Activated CD4-positive, alpha-beta T cell treated with anti-CD3 and anti-CD28 coated beads, Interleukin-2, amount 10 ng/mL, durations not matched to agents 24 days and 14 days (primary cell): ENCODE measurements at regions not wholly inside any gene's neighbourhood (a gene's known extent, or its start where the extent isn't known, plus 50 kb on each side); places are given as distances from the start of the nearest gene placed in this dataset.
"Not testable (repeated sequence)": the region's sequence is repeated elsewhere in the genome, so short reads cannot be mapped to it uniquely, and the experiment has no call there.

Source experiments
- DNase-seq: peaks from one replicate; pipeline ENCODE4 v3.0.0; 2022
- H3K27ac Mint-ChIP-seq: one replicate; pipeline ENCODE4 v1.8.0; 2022; ENCODE audit warnings: mild to moderate bottlenecking, mixed read lengths
- H3K27me3 Mint-ChIP-seq: one replicate; pipeline ENCODE4 v1.8.0; 2022; ENCODE audit warnings: mixed read lengths
- H3K36me3 Mint-ChIP-seq: one replicate; pipeline ENCODE4 v1.8.0; 2022; ENCODE audit warnings: low read depth, mild to moderate bottlenecking, mixed read lengths
- H3K4me1 Mint-ChIP-seq: one replicate; pipeline ENCODE4 v1.8.0; 2021; ENCODE audit warnings: mixed read lengths
- H3K4me3 Mint-ChIP-seq: one replicate; pipeline ENCODE4 v1.8.0; 2022; ENCODE audit warnings: mild to moderate bottlenecking, moderate library complexity, mixed read lengths
- H3K9me3 Mint-ChIP-seq: one replicate; pipeline ENCODE4 v1.8.0; 2021; ENCODE audit warnings: mixed read lengths
- intact Hi-C: fragments of 100-400 bp; cut with micrococcal nuclease; formaldehyde crosslinking; loops from one replicate; pipeline ENCODE4 v1.15.1; 2023

- H3K27me3 Mint-ChIP-seq, result no peaks in the 10 kb centered on the region
These were observed 503.2 kb downstream of the MFSD1 start for GRCh38 chr3:159305017-159305416.

GRCh38 chr3:159316706-159317105, 514.9 kb downstream of the MFSD1 start:
- H3K27me3 Mint-ChIP-seq, H3K4me1 Mint-ChIP-seq, intact Hi-C loops, H3K4me3 Mint-ChIP-seq, H3K27ac Mint-ChIP-seq, DNase-seq, H3K36me3 Mint-ChIP-seq, H3K9me3 Mint-ChIP-seq: not testable (repeated sequence)

More at GRCh38 chr3:159305017-159305416, 503.2 kb downstream of the MFSD1 start:
- Mint-ChIP-seq H3K4me1 (no peaks in the 10 kb centered on the region), H3K4me3 (no peak overlapping the region), H3K9me3 (no peaks in the 10 kb centered on the region), H3K27ac (no peak overlapping the region), H3K36me3 (no peaks in the 10 kb centered on the region)
- intact Hi-C loops, result no loop called here
- no peak for DNase-seq

- Mint-ChIP-seq H3K27ac (no peak overlapping the region), H3K9me3 (no peaks in the 10 kb centered on the region), H3K4me3 (no peak overlapping the region), H3K27me3 (no peaks in the 10 kb centered on the region), H3K36me3 (no peaks in the 10 kb centered on the region), H3K4me1 (no peaks in the 10 kb centered on the region)
- intact Hi-C loops, result no loop called here
- DNase-seq, result no peak
These were observed 517.3 kb downstream of the MFSD1 start for GRCh38 chr3:159319156-159319555.

- Mint-ChIP-seq H3K9me3 (no peaks in the 10 kb centered on the region), H3K27me3 (no peaks in the 10 kb centered on the region)
- intact Hi-C loops, result loop anchor here (2.0 kb wide), 1 partner anchor 482 kb away; no protein-coding TSS in a partner anchor
These were observed 520.6 kb downstream of the MFSD1 start for GRCh38 chr3:159322322-159322939.

DNA sequence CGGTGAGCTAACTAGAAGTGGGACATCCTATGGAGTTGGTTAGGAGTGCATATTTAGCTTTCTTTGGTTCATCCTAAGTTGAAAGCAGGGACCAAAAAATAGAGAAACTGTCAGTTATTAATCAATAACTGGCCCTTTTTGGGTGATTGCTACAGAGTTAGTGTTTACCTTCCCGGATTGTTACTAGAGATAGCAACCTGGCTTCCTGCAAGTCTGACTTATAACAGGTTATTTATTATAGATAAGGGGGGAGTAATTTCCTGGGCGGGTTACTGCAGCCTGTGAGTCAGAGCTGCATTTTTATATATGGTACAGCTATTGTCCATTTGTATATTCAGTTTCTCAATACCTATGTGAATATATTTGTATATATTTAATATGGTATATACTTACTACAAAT, 522.0 kb downstream of the MFSD1 start:
- Mint-ChIP-seq H3K27ac (no peak overlapping the region), H3K27me3 (no peaks in the 10 kb centered on the region), H3K4me3 (no peak overlapping the region), H3K9me3 (no peaks in the 10 kb centered on the region), H3K4me1 (no peaks in the 10 kb centered on the region), H3K36me3 (no peaks in the 10 kb centered on the region)
- DNase-seq, result no peak
- intact Hi-C loops, result loop anchor here (2.0 kb wide), 1 partner anchor 481 kb away; no protein-coding TSS in a partner anchor

More at GRCh38 chr3:159322322-159322939, 520.6 kb downstream of the MFSD1 start:
- DNase-seq, result peak; percentile 68
- Mint-ChIP-seq H3K36me3 (no peaks in the 10 kb centered on the region), H3K4me3 (no peak overlapping the region), H3K27ac (no peak overlapping the region), H3K4me1 (no peaks in the 10 kb centered on the region)

DNA sequence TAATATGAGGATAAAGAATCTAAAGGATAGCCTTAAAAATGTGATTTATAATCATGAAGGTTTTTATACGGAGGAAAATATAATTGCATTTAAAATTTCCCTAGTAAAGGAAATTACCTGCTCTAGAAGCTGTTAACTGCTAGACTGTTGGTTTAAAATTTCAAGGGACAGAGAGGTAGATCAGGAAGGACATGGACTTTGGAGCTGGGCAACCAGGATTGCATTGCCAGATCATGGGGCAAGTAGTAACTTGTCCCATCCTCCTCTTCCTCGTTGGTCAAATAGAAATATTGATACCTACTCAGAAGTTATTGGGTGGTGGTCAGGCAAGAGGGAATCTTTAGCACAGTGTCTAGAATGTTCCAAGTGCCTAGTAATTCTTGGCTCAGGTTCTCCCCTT, 525.1 kb downstream of the MFSD1 start:
- H3K36me3 Mint-ChIP-seq, result no peaks in the 10 kb centered on the region
- no peaks in the 10 kb centered on the region for H3K9me3 Mint-ChIP-seq
- H3K27me3 Mint-ChIP-seq, result no peaks in the 10 kb centered on the region
- no peak for DNase-seq
- intact Hi-C loops, result no loop called here
- H3K4me3 Mint-ChIP-seq, result no peak overlapping the region
- no peak overlapping the region for H3K27ac Mint-ChIP-seq
- H3K4me1 Mint-ChIP-seq, result no peaks in the 10 kb centered on the region

GRCh38 chr3:159332535-159333099, 530.8 kb downstream of the MFSD1 start:
- H3K4me1 Mint-ChIP-seq, result no peaks in the 10 kb centered on the region
- no peaks in the 10 kb centered on the region for H3K27me3 Mint-ChIP-seq
- H3K36me3 Mint-ChIP-seq, result no peaks in the 10 kb centered on the region
- DNase-seq, result no peak
- H3K9me3 Mint-ChIP-seq, result no peaks in the 10 kb centered on the region
- H3K27ac Mint-ChIP-seq, result no peak overlapping the region
- H3K4me3 Mint-ChIP-seq, result no peak overlapping the region
- intact Hi-C loops, result no loop called here

- intact Hi-C loops, result no loop called here
- no peaks in the 10 kb centered on the region for H3K36me3 Mint-ChIP-seq
- no peaks in the 10 kb centered on the region for H3K9me3 Mint-ChIP-seq
- H3K27me3 Mint-ChIP-seq, result no peaks in the 10 kb centered on the region
- no peaks in the 10 kb centered on the region for H3K4me1 Mint-ChIP-seq
- no peak overlapping the region for H3K27ac Mint-ChIP-seq
- no peak for DNase-seq
- H3K4me3 Mint-ChIP-seq, result no peak overlapping the region
These were observed 537.3 kb downstream of the MFSD1 start for GRCh38 chr3:159339131-159339530.

GRCh38 chr3:159340877-159341500, 539.1 kb downstream of the MFSD1 start:
- intact Hi-C loops, result no loop called here
- no peak overlapping the region for H3K4me3 Mint-ChIP-seq

DNA sequence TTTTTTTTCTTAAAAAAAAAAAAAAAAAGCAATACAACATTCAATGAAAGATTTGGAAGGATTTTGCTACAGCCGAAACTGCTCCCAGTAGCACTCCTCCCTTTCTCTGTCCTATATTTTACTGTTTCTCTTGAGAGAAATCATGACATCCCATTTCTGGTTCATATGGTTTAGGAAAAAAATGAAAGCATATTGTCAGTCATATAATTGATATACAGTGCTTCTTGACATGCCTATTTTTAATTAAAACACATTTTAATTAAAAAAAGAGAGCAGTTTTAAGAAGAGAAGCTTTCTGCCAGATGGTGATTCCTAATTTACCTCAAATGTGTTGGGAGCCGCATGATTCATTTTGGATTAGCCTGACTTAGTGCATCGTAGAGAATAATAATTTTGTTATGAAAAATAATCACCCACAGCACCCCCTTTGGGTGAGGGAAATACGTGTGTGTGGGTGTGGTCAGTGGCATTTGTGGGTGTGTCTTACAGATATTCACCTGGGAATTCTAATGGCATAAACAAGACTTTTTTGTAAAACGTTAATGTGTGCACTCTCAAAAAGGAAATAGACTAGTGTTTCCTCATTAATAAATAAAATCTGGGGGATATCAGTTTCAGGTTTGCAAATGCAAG, 544.5 kb downstream of the MFSD1 start:
- Mint-ChIP-seq H3K4me3 (no peak overlapping the region), H3K9me3 (no peaks in the 10 kb centered on the region), H3K4me1 (no peaks in the 10 kb centered on the region), H3K27ac (no peak overlapping the region), H3K27me3 (no peaks in the 10 kb centered on the region), H3K36me3 (no peaks in the 10 kb centered on the region)
- DNase-seq, result no peak
- intact Hi-C loops, result no loop called here

More at GRCh38 chr3:159340877-159341500, 539.1 kb downstream of the MFSD1 start:
- no peaks in the 10 kb centered on the region for H3K9me3 Mint-ChIP-seq
- H3K27me3 Mint-ChIP-seq, result no peaks in the 10 kb centered on the region
- DNase-seq, result no peak
- no peaks in the 10 kb centered on the region for H3K4me1 Mint-ChIP-seq
- no peak overlapping the region for H3K27ac Mint-ChIP-seq
- H3K36me3 Mint-ChIP-seq, result no peaks in the 10 kb centered on the region

- intact Hi-C loops, result no loop called here
- Mint-ChIP-seq H3K4me3 (no peak overlapping the region), H3K27ac (no peak overlapping the region), H3K9me3 (no peaks in the 10 kb centered on the region), H3K36me3 (no peaks in the 10 kb centered on the region), H3K27me3 (no peaks in the 10 kb centered on the region), H3K4me1 (no peaks in the 10 kb centered on the region)
- DNase-seq, result no peak
These were observed 546.6 kb downstream of the MFSD1 start for GRCh38 chr3:159348431-159348830.

- Mint-ChIP-seq H3K9me3 (no peaks in the 10 kb centered on the region), H3K4me3 (no peak overlapping the region), H3K27ac (no peak overlapping the region), H3K36me3 (no peaks in the 10 kb centered on the region), H3K27me3 (no peaks in the 10 kb centered on the region), H3K4me1 (no peaks in the 10 kb centered on the region)
- intact Hi-C loops, result no loop called here
- no peak for DNase-seq
These were observed 554.8 kb downstream of the MFSD1 start for GRCh38 chr3:159356606-159357005.

DNA sequence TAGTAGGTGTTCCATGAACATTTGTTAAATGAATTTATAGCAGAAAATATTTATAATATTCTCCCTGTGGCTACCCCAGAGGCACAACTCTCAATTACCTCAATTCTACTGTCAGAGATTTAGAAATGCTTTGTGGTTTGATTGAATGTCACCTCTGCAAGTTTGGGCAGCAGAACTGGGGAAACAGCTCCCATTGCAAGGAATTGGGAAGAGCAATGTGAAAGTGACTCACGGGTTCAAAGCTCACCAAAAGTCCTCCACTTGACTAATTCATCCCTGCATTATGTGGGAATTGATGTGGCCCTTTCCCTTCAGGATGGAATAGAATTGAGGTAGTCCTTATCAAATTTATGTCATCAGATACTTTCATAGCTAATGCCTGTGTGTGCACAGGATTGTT, 562.7 kb downstream of the MFSD1 start:
- Mint-ChIP-seq H3K9me3 (no peaks in the 10 kb centered on the region), H3K4me1 (no peaks in the 10 kb centered on the region), H3K27me3 (no peaks in the 10 kb centered on the region), H3K36me3 (no peaks in the 10 kb centered on the region), H3K4me3 (no peak overlapping the region), H3K27ac (no peak overlapping the region)
- intact Hi-C loops, result no loop called here
- no peak for DNase-seq

DNA sequence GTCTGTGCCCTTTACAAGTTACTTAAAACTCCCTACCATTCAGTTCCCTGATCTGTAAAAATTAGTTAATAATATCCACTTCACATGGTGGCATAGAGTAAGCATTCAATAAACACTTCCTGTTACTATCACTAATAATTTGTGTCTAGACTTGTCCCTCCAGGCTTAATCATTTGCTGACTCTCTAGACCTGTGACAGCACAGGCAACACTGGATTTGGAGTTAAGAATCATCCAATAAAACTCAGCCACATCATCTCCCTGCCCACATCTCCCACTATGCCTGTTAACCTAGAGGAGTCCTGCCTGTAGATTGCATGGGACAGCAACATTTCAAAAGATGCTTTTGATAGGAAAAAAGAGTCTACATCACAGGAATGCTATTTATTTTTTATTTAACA, 564.6 kb downstream of the MFSD1 start:
- intact Hi-C loops, result no loop called here
- no peak for DNase-seq
- Mint-ChIP-seq H3K27ac (no peak overlapping the region), H3K4me3 (no peak overlapping the region), H3K9me3 (no peaks in the 10 kb centered on the region), H3K36me3 (no peaks in the 10 kb centered on the region), H3K4me1 (no peaks in the 10 kb centered on the region), H3K27me3 (no peaks in the 10 kb centered on the region)
